ENCODE measurements at regions not wholly inside any gene's neighbourhood (a gene's known extent, or its start where the extent isn't known, plus 50 kb on each side); places are given as distances from the start of the nearest gene placed in this dataset.

DNA sequence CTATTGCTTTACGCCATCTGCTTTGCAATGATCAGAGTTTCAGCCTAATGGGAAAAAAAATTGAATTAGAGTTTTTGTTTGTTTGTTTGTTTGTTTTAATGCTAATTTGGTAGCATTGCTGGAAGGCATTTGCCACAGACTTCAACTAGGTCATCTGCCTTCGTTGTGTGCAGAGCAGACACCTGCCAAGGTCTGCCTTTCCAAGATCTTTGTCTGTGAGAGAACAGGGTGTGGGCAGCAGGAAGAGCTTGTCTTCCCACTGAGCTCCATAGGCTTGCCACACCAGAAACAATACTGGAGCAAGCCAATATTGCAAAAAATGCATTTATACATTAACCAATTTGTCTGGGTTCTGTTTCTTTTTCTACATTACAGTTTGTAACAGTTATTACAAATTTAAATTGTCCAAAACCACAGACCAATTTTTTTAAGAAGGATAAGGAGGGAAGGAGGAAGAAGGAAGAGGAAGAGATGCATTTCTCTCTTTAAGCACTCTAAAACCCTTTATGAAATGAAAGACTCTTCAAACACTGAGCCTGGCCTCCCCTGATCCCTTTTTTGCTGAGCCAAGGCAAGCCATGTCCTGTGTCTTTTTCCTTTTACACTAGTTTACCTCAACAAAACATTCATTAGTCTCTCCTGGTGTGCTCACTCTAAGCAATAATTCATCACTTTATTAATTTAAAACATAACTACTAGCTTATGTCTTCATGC lies 210.5 kb downstream of the SNX18 start:
- TF ChIP-seq, protein P1, sequence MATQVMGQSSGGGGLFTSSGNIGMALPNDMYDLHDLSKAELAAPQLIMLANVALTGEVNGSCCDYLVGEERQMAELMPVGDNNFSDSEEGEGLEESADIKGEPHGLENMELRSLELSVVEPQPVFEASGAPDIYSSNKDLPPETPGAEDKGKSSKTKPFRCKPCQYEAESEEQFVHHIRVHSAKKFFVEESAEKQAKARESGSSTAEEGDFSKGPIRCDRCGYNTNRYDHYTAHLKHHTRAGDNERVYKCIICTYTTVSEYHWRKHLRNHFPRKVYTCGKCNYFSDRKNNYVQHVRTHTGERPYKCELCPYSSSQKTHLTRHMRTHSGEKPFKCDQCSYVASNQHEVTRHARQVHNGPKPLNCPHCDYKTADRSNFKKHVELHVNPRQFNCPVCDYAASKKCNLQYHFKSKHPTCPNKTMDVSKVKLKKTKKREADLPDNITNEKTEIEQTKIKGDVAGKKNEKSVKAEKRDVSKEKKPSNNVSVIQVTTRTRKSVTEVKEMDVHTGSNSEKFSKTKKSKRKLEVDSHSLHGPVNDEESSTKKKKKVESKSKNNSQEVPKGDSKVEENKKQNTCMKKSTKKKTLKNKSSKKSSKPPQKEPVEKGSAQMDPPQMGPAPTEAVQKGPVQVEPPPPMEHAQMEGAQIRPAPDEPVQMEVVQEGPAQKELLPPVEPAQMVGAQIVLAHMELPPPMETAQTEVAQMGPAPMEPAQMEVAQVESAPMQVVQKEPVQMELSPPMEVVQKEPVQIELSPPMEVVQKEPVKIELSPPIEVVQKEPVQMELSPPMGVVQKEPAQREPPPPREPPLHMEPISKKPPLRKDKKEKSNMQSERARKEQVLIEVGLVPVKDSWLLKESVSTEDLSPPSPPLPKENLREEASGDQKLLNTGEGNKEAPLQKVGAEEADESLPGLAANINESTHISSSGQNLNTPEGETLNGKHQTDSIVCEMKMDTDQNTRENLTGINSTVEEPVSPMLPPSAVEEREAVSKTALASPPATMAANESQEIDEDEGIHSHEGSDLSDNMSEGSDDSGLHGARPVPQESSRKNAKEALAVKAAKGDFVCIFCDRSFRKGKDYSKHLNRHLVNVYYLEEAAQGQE (IDR thresholded peaks at IDR 0.05; ENCODE audit: insufficient read depth in 1 of 2, low read depth in 2 of 2, low read length in 2 of 2) = no peak
- TF ChIP-seq POLR2AphosphoS5 (IDR thresholded peaks at IDR 0.05; ENCODE audit: low read depth, low read length) (no peak), TAF1 (IDR thresholded peaks at IDR 0.05; ENCODE audit: borderline replicate concordance, insufficient read depth, low read length) (no peak)

Data from PFSK-1 (cell line).